ENCODE measurements at regions not wholly inside any gene's neighbourhood (a gene's known extent, or its start where the extent isn't known, plus 50 kb on each side); places are given as distances from the start of the nearest gene placed in this dataset.
"Not testable (repeated sequence)": the region's sequence is repeated elsewhere in the genome, so short reads cannot be mapped to it uniquely, and the experiment has no call there.

DNA sequence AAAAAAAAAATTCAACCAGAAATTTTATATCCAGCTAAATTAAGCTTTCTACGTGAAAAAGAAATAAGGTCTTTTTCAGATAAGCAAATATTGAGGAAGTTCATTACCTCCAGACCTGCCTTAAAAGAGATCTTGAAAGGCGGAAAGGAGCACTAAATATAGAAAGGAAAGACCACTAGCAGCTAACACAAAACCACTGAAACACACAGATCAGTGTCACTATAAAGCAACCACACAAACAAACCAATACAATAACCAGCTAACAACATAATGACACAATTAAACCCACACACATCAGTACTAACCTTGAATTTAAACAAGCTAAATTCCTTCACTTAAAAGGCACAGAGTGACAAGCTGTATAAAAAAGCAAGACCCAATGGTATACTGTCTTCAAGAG lies 958.3 kb downstream of the TSN start:
- H3K36me3 ChIP-seq (ENCODE audit: control insufficient read depth, insufficient read depth, low read length) = no peaks in the 10 kb centered on the region
- H3K27me3 ChIP-seq (ENCODE audit: control insufficient read depth, insufficient read depth, low read length) = no peaks in the 10 kb centered on the region
- no peak overlapping the region for H3K4me3 ChIP-seq (ENCODE audit: low read depth, low read length)
- DNase-seq (ENCODE audit: low read depth) = no peak
- TF ChIP-seq, protein P1, sequence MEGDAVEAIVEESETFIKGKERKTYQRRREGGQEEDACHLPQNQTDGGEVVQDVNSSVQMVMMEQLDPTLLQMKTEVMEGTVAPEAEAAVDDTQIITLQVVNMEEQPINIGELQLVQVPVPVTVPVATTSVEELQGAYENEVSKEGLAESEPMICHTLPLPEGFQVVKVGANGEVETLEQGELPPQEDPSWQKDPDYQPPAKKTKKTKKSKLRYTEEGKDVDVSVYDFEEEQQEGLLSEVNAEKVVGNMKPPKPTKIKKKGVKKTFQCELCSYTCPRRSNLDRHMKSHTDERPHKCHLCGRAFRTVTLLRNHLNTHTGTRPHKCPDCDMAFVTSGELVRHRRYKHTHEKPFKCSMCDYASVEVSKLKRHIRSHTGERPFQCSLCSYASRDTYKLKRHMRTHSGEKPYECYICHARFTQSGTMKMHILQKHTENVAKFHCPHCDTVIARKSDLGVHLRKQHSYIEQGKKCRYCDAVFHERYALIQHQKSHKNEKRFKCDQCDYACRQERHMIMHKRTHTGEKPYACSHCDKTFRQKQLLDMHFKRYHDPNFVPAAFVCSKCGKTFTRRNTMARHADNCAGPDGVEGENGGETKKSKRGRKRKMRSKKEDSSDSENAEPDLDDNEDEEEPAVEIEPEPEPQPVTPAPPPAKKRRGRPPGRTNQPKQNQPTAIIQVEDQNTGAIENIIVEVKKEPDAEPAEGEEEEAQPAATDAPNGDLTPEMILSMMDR (IDR thresholded peaks at IDR 0.05; ENCODE audit: insufficient read depth, low read length, poor library complexity, severe bottlenecking) = no peak

DNA sequence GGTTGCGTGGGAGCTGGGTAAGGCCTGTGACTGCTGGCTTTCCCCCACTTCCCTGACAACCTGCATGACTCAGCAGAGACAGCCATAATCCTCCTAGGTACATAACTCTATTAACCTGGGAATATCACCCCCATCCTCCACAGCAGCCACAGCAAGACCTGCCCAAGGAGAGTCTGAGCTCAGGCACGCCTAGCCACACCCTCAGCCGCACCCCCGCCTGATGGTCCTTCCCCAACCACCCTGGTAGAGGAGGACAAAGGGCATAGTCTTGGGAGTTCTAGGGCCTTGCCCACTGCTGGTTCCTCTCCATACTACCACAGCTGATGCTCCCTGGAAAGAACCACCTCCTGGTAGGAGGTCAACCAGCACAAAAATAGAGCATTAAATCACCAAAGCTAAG lies 965.4 kb downstream of the TSN start:
- H3K36me3 ChIP-seq (ENCODE audit: control insufficient read depth, insufficient read depth, low read length); H3K27me3 ChIP-seq (ENCODE audit: control insufficient read depth, insufficient read depth, low read length); H3K4me3 ChIP-seq (ENCODE audit: low read depth, low read length); DNase-seq (ENCODE audit: low read depth): not testable (repeated sequence)

DNA sequence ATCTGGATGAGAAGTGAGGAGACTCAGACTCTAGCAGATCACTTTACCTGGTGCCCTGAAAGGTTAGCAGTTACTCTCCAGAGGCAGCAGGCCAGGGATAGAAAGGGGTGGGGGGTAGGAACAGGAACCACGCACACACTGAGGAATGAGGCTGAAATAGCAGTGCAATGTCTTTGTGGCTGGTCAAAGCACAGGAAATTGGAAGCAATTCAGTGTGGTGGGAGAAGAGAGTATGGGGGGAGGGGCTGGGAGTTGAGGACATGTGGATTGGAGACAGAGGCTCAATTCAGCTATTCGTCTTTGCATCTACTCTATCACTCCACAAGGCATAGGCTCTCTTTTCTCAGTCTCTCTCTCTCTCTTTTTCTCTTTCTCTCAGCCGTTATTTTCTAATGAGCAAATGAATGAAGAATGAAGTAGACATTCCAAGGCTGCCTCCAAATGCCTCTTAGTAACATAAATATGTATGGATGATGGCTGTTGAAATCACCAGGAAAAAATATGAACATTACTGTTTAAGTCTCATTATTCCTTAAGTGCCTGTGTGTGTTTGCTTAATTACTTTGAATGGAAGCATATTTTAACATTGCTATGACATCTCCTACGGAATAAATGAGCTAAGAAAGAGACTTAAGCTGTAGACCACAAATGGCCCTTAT lies 979.4 kb downstream of the TSN start:
- H3K36me3 ChIP-seq (ENCODE audit: control insufficient read depth, insufficient read depth, low read length) = no peaks in the 10 kb centered on the region
- H3K27me3 ChIP-seq (ENCODE audit: control insufficient read depth, insufficient read depth, low read length) = no peaks in the 10 kb centered on the region
- TF ChIP-seq, protein P1 (IDR thresholded peaks at IDR 0.05; ENCODE audit: insufficient read depth, low read length, poor library complexity, severe bottlenecking) = no peak
- H3K4me3 ChIP-seq (ENCODE audit: low read depth, low read length) = no peak overlapping the region
- DNase-seq (ENCODE audit: low read depth) = peak; percentile 42

DNA sequence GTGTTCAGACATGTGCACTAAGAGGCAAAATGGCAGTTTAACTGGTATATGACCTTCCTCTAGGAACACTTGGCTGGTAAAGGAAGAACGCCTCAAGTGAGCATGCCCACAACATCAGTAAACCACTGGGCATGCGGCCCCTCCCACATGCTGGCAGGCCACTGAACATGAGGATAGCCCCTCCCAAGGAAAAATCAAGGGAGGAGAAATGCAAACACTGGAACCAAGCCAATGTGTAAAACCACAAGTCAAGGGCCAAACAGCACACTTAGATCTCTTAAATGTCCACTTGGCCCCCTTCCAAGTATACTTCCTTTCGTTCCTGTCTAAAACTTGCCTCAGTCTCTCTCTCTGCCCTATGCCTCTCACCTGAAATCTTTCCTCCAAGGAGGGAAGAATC lies 980.8 kb downstream of the TSN start:
- H3K4me3 ChIP-seq (ENCODE audit: low read depth, low read length) = no peak overlapping the region
- TF ChIP-seq, protein P1 (IDR thresholded peaks at IDR 0.05; ENCODE audit: insufficient read depth, low read length, poor library complexity, severe bottlenecking) = no peak
- no peaks in the 10 kb centered on the region for H3K36me3 ChIP-seq (ENCODE audit: control insufficient read depth, insufficient read depth, low read length)
- DNase-seq (ENCODE audit: low read depth) = no peak
- no peaks in the 10 kb centered on the region for H3K27me3 ChIP-seq (ENCODE audit: control insufficient read depth, insufficient read depth, low read length)

DNA sequence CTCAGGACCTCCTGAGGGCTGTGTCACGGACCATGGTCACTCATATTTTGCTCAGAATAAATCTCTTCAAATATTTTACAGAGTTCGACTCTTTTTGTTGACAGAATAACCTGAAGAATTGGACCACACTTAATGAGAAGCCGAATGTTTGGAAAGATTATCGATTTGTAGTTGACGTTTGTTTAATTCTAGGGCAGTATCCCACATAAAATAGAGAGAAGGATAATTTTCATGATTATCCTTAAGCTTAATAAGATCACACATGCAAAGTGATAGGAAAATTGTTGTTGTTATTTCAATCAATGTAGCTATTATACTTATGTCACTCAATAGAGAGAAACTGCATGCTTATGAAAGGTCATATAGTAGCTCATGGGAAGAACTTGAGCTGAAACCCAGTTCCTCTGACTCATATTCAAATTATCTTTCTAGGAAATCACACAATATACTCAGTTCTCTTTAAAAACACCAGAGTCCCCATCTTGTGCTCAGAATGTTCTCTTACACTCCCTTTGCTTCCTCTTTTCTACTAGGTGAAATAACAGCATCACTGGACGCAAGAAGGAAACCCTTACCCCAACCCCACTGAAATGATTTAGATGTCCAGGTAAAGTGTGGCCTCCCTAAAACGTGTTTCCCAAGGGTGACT lies 982.1 kb downstream of the TSN start:
- TF ChIP-seq, protein P1 (IDR thresholded peaks at IDR 0.05; ENCODE audit: insufficient read depth, low read length, poor library complexity, severe bottlenecking) = no peak
- Histone ChIP-seq H3K27me3 (ENCODE audit: control insufficient read depth, insufficient read depth, low read length) (no peaks in the 10 kb centered on the region), H3K36me3 (ENCODE audit: control insufficient read depth, insufficient read depth, low read length) (no peaks in the 10 kb centered on the region), H3K4me3 (ENCODE audit: low read depth, low read length) (no peak overlapping the region)
- DNase-seq (ENCODE audit: low read depth) = no peak

DNA sequence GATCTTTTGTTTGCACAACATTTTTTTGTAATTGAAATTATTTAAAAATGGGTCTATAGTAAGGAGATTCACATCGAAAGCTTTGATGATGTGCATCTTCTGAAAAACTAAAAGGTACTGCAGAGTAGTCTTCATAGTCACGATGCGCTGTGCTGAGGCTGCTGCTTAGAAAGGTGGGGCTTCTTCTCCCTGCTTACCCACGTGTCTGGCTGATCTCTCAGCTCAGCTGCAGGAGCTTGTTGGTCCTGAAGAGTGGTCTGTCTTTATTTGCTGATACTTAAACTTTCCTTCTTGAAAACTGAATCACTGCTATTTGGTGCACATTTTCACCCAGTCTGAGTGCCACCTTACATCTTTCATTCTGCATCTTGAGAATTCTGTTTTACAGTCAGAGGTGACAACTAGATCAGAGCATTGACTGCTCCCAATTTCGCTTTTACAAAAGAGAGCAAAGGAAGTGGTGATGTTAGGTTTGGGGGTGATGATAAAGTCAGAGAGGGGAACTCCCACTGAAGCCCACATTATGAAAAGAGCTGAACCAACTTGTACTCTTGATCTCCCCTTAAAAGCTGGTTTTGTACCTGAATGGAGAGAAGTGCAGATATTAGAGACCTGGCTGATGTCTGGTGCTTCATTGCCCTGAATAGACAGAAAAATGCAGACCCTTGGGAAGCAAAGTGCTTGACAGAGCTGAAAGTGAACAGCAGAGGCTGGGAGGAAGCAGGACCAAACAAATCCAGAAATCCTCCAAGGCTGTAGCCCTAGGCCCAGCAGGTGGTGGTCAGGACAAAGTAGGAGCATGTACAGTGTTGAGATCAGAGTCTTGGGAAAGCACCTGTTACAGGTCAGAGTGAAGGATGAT lies 984.5 kb downstream of the TSN start:
- Histone ChIP-seq H3K4me3 (ENCODE audit: low read depth, low read length) (no peak overlapping the region), H3K36me3 (ENCODE audit: control insufficient read depth, insufficient read depth, low read length) (no peaks in the 10 kb centered on the region), H3K27me3 (ENCODE audit: control insufficient read depth, insufficient read depth, low read length) (no peaks in the 10 kb centered on the region)
- TF ChIP-seq, protein P1 (IDR thresholded peaks at IDR 0.05; ENCODE audit: insufficient read depth, low read length, poor library complexity, severe bottlenecking) = no peak
- DNase-seq (ENCODE audit: low read depth) = no peak
